Common myeloid progenitor, CD34-positive (primary cell): ENCODE measurements at regions not wholly inside any gene's neighbourhood (a gene's known extent, or its start where the extent isn't known, plus 50 kb on each side); places are given as distances from the start of the nearest gene placed in this dataset.

Experiments
- CTCF ChIA-PET: fragments of 350-600 bp; sonication (Branson Sonifier 250); formaldehyde crosslinking; loops from one replicate; lab custom pipeline; 2021; ENCODE audit warnings: antibody characterized with exemption; lab: Charles Lee
- POLR2A ChIA-PET: fragments of 350-600 bp; sonication (Branson Sonifier 250); formaldehyde crosslinking; loops from one replicate; lab custom pipeline; 2021; ENCODE audit warnings: antibody characterized with exemption; lab: Charles Lee
- DNase-seq, 3 donors: peaks; one replicate each; pipeline versions ENCODE4 v3.0.0 to v3.0.0-alpha.2; 2013
- H3K27ac ChIP-seq, 2 experiments: 1 replicate in 1 of 2; 2 replicates in 1 of 2; pipeline ENCODE4 v1.7.0; 2013; ENCODE audit warnings: inconsistent platforms in 2 of 2, low read length in 2 of 2, mild to moderate bottlenecking in 2 of 2, low read depth in 1 of 2, moderate library complexity in 1 of 2; ENCODE audit not compliant: severe bottlenecking in 2 of 2, insufficient read depth in 1 of 2, poor library complexity in 1 of 2
- H3K27me3 ChIP-seq, 5 experiments: replicated peaks in 2 of 5; 1 replicate in 3 of 5; 2 replicates in 2 of 5; pipeline versions ENCODE4 v1.6.1 to v1.7.0; 2013; ENCODE audit warnings: low read length in 4 of 5, mild to moderate bottlenecking in 2 of 5, moderate library complexity in 2 of 5, inconsistent platforms in 1 of 5; ENCODE audit not compliant: insufficient read depth in 5 of 5, control insufficient read depth in 4 of 5
- H3K36me3 ChIP-seq, 4 experiments: 1 replicate in 2 of 4; 2 replicates in 2 of 4; pipeline versions ENCODE4 v1.6.1 to v1.7.0; 2013; ENCODE audit warnings: low read length in 3 of 4, control low read depth in 1 of 4, mild to moderate bottlenecking in 1 of 4; ENCODE audit not compliant: control insufficient read depth in 4 of 4, insufficient read depth in 4 of 4
- H3K4me1 ChIP-seq, 4 experiments: 1 replicate in 3 of 4; 2 replicates in 1 of 4; pipeline versions ENCODE4 v1.6.1 to v1.7.1; 2013; ENCODE audit warnings: low read length in 3 of 4, mild to moderate bottlenecking in 3 of 4, control low read depth in 1 of 4, inconsistent platforms in 1 of 4, moderate library complexity in 1 of 4; ENCODE audit not compliant: control insufficient read depth in 4 of 4, insufficient read depth in 4 of 4; ENCODE audit errors: control extremely low read depth in 1 of 4
- H3K4me3 ChIP-seq, 7 experiments: 1 replicate in 4 of 7; 2 replicates in 3 of 7; pipeline versions ENCODE4 v1.5.1 to v1.7.0; 2013; ENCODE audit warnings: mild to moderate bottlenecking in 7 of 7, low read length in 6 of 7, moderate library complexity in 6 of 7, inconsistent platforms in 2 of 7, low read depth in 2 of 7, control low read depth in 1 of 7; ENCODE audit not compliant: insufficient read depth in 4 of 7, control insufficient read depth in 1 of 7; ENCODE audit errors: extremely low read depth in 1 of 7
- H3K9me3 ChIP-seq, 5 experiments: 1 replicate in 4 of 5; 2 replicates in 1 of 5; pipeline versions ENCODE4 v1.6.1 to v1.7.1; 2013; ENCODE audit warnings: low read length in 4 of 5, mild to moderate bottlenecking in 2 of 5, inconsistent platforms in 1 of 5, low read depth in 1 of 5, moderate library complexity in 1 of 5; ENCODE audit not compliant: control insufficient read depth in 4 of 5, insufficient read depth in 2 of 5; ENCODE audit errors: control extremely low read depth in 1 of 5
- WGBS: methylation state at CpG from one replicate; pipeline ENCODE4 v1.1.5; 2013; ENCODE audit not compliant: insufficient coverage; 5-methylcytosine and 5-hydroxymethylcytosine counted together

DNA sequence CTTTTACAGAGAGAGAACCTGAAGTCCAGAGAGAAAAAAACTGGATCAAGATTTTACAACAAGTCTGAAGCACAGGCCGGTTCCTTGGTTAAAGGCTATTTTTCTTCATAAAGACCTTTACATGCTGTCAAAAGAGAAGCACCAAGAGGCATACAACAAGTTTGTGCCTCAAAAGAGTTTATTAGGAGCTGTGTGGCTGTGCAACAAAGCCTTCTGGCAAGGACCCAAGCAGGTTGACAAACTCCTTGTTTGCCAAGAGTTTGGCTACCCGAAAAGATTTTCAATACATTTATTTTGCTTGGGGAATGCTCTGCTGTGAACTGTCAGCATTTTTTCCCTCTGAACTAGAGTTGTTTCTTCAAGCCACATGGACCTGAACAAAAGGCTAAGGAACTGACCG is 202.9 kb upstream of the RAD23B start:
- H3K36me3 ChIP-seq, result no peaks in the 10 kb centered on the region
- no peaks in the 10 kb centered on the region for H3K27me3 ChIP-seq
- 94% methylated on average over 2 of the region's 3 CpGs for WGBS
- ChIA-PET CTCF (no interaction called here), POLR2A (no interaction called here)
- H3K4me3 ChIP-seq, result no peak overlapping the region
- H3K27ac ChIP-seq, result no peak overlapping the region
- H3K9me3 ChIP-seq, result no peaks in the 10 kb centered on the region
- DNase-seq, result no peak
- H3K4me1 ChIP-seq, result no peaks in the 10 kb centered on the region

DNA sequence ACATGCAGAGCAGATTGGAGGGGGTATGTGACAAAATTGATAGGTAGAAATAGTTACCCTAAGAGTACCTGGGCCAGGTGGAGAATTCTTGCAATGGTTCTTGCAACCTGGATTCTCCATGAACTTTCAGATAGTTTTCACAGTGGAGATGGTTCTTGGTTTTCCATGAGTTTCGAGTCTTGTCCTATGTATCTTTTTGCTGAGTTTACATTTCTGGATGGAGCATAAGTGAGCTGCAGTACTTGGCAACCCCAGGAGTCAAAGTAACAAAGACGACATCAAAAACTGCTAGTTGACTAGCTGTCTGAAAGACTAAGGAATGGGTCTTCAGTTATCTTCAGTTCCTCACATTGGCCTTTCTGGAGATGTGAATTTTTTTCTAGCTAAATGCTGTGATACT is 196.6 kb upstream of the RAD23B start:
- 100% methylated on average over 1 of the region's 2 CpGs for WGBS
- Histone ChIP-seq H3K27me3 (no peaks in the 10 kb centered on the region), H3K4me3 (no peak overlapping the region), H3K36me3 (no peaks in the 10 kb centered on the region), H3K9me3 (peaks cover 0 to 4% (median 0%) of the 10 kb centered on the region in 5 experiments), H3K4me1 (no peaks in the 10 kb centered on the region), H3K27ac (no peak overlapping the region)
- CTCF ChIA-PET, result no interaction called here
- DNase-seq, result no peak
- POLR2A ChIA-PET, result no interaction called here

DNA sequence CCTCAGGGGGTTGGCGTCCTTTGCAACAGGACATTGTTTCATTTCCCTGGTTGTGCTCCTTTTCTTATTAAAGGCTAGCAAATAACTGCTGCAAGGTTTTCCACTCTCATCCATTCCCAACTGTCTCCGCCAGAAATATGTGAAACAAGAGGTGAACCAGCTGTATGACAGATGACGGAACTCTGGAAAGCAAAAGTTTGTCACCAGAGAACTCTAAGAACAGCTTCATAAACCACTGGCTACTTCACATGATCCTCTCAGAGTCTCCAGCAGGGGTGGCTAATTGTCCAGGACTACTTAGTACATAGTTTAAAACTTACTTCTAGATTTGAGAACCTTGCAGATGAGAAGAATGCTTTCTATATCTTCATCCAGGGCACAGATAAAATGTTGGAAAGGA is 195.9 kb upstream of the RAD23B start:
- H3K27ac ChIP-seq, result no peak overlapping the region
- ChIA-PET CTCF (no interaction called here), POLR2A (no interaction called here)
- WGBS, result 97% methylated on average over 3 of the region's 3 CpGs
- no peak overlapping the region for H3K4me3 ChIP-seq
- DNase-seq, result no peak
- H3K4me1 ChIP-seq, result no peaks in the 10 kb centered on the region
- H3K27me3 ChIP-seq, result no peaks in the 10 kb centered on the region
- H3K9me3 ChIP-seq, result peaks cover 0 to 4% (median 0%) of the 10 kb centered on the region in 5 experiments
- H3K36me3 ChIP-seq, result no peaks in the 10 kb centered on the region

DNA sequence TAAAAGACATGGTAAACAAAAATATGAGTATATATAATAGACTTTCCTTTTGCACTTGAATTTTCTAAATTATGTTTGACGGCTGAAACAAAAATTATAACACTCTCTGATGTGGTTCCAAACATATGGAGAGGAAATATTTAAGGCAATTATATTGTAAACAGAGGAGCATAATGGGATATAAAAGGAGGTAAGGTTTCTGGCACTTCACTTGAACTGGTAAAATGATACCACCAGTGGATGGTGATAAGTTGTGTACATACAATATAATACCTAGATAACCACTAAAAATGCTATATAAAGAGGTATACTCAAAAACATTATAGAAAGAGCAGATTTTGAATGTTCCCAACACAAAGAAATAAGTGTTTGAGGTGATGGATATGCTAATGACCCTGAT is 192.9 kb upstream of the RAD23B start:
- POLR2A ChIA-PET, result no interaction called here
- Histone ChIP-seq H3K4me3 (no peak overlapping the region), H3K9me3 (peaks cover 0 to 4% (median 0%) of the 10 kb centered on the region in 5 experiments), H3K27me3 (no peaks in the 10 kb centered on the region), H3K36me3 (no peaks in the 10 kb centered on the region), H3K27ac (no peak overlapping the region), H3K4me1 (no peaks in the 10 kb centered on the region)
- CTCF ChIA-PET, result no interaction called here
- DNase-seq, result no peak
- WGBS, result no CpG with 5 or more reads among the region's 1 CpG

DNA sequence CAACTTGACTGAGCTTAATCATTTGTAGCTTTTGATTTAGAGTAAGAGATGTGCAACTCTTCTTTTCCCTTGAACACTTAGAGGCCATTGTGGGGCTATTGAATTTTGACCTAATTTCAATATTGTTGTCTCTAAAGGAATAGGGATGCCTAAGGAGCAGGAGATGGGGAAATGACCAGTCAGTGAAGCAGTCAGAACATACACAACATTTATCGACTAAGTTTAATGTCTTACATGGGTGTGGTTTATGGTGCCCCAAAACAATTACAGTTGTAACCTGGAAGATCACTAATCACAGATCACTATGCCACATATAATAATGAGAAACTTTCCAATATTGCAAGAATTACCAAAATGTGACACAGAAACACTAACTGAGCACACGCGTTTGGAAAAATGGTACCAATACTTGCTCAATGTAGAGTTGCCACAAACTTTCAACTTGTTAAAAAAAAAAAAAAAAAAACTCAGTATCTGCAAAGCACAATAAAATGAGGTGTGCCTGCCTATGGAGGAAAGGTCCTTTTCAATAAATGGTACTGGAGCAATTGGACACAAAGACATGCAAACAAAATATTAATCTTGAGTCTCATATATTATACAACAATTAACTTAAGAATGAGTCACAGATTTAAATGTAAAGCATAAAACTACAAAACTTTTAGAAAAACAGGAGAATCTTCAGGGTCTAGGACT is 189.6 kb upstream of the RAD23B start:
- Histone ChIP-seq H3K4me3 (no peak overlapping the region), H3K4me1 (peaks cover 0 to 6% (median 1%) of the 10 kb centered on the region in 4 experiments), H3K27ac (no peak overlapping the region), H3K27me3 (no peaks in the 10 kb centered on the region), H3K9me3 (peaks cover 0 to 4% (median 0%) of the 10 kb centered on the region in 5 experiments), H3K36me3 (no peaks in the 10 kb centered on the region)
- ChIA-PET CTCF (no interaction called here), POLR2A (interaction anchor here (0.5 kb wide), 1 partner anchor 18 kb away, joined by 3 read pairs; no protein-coding TSS in a partner anchor)
- no peak for DNase-seq
- WGBS, result no CpG with 5 or more reads among the region's 3 CpGs

DNA sequence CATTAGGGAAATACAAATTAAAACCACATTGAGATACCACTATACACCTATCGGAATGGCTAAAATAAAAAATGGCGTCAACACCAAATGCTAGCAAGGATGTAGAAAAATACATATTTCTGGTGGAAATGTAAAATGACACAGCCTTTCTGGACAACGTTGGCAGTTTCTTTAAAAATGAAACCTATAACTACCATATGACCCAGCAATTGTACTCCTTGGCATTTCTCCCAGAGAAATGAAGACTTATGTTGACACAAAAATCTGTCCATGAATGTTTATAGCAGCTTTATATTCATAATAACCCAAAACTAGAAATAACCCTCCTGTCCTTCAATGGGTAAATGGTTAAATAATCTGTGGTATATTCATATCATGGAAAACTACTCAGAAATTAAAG is 188.7 kb upstream of the RAD23B start:
- no peak for DNase-seq
- no CpG with 5 or more reads among the region's 3 CpGs for WGBS
- Histone ChIP-seq H3K4me3 (no peak overlapping the region), H3K36me3 (no peaks in the 10 kb centered on the region), H3K27ac (no peak overlapping the region), H3K4me1 (peaks cover 0 to 6% (median 1%) of the 10 kb centered on the region in 4 experiments), H3K27me3 (no peaks in the 10 kb centered on the region), H3K9me3 (peaks cover 0 to 4% (median 0%) of the 10 kb centered on the region in 5 experiments)
- POLR2A ChIA-PET, result no interaction called here
- CTCF ChIA-PET, result no interaction called here

DNA sequence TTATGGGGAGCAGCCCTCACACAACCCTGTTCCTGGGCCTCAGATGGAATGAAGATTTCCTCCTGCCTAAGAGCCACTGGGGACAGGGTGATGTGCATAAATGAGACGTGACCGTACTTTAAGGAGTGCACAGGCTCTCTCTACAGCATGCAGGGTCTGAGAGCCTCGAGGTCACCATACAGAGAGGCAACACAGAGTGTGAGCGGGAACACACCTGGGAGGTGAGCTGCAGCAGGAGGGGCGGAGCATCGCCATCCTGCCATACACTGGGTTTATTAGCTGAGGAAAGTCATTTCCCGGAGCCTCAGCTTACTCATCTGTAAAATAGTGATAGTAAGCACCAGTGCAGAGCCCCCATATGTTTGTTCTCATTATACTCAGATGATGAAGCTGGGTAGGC is 182.5 kb upstream of the RAD23B start:
- Histone ChIP-seq H3K36me3 (no peaks in the 10 kb centered on the region), H3K4me3 (no peak overlapping the region), H3K4me1 (peaks cover 0 to 4% (median 1%) of the 10 kb centered on the region in 4 experiments), H3K27ac (no peak overlapping the region), H3K9me3 (no peaks in the 10 kb centered on the region), H3K27me3 (peaks cover 0 to 2% (median 0%) of the 10 kb centered on the region in 5 experiments)
- ChIA-PET POLR2A (no interaction called here), CTCF (no interaction called here)
- DNase-seq, result no peak
- WGBS, result 97% methylated on average over 7 of the region's 7 CpGs
